ENCODE measurements at regions not wholly inside any gene's neighbourhood (a gene's known extent, or its start where the extent isn't known, plus 50 kb on each side); places are given as distances from the start of the nearest gene placed in this dataset.

DNA sequence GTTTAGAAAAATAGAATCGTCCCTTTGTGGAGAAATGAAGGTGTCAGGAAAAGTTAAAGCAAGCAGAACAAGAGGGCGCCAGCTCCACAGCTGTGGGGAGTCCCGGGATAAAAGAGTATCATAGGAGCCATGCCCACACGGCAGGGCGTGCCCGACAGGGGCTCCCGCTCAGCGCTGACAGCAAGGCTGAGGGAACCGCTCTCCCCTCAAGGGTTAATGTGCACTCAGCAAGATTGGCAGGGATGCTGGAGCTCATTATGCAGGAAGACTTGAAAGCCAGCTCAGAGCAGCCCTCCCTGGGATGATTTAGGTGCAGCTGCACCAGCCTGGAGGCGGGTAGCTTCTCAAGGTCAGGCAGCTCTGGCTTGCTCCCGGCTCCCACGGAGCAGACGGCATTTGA lies 500.2 kb downstream of the EIPR1 start:
- DNase-seq = no peak
- no peaks in the 10 kb centered on the region for H3K36me3 ChIP-seq
- no peak overlapping the region for H3K27ac ChIP-seq
- peaks cover 0 to 23% (median 0%) of the 10 kb centered on the region in 8 donors for H3K9me3 ChIP-seq
- 88 to 95% (median 90%) methylated on average over 13 of the region's 13 CpGs for WGBS, 5 donors
- no peak for TF ChIP-seq POLR2A (IDR thresholded peaks at IDR 0.05)
- TF ChIP-seq, protein P1, sequence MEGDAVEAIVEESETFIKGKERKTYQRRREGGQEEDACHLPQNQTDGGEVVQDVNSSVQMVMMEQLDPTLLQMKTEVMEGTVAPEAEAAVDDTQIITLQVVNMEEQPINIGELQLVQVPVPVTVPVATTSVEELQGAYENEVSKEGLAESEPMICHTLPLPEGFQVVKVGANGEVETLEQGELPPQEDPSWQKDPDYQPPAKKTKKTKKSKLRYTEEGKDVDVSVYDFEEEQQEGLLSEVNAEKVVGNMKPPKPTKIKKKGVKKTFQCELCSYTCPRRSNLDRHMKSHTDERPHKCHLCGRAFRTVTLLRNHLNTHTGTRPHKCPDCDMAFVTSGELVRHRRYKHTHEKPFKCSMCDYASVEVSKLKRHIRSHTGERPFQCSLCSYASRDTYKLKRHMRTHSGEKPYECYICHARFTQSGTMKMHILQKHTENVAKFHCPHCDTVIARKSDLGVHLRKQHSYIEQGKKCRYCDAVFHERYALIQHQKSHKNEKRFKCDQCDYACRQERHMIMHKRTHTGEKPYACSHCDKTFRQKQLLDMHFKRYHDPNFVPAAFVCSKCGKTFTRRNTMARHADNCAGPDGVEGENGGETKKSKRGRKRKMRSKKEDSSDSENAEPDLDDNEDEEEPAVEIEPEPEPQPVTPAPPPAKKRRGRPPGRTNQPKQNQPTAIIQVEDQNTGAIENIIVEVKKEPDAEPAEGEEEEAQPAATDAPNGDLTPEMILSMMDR (IDR thresholded peaks at IDR 0.05 in 8 of 11, conservative IDR thresholded peaks at IDR 0.05 in 3 of 11) = no peak
- TF ChIP-seq POLR2AphosphoS5 (IDR thresholded peaks at IDR 0.05) = no peak
- H3K27me3 ChIP-seq (replicated peaks in 1 of 7) = no peaks in the 10 kb centered on the region
- H3K4me3 ChIP-seq = no peak overlapping the region
- H3K4me1 ChIP-seq = peaks cover 0 to 18% (median 8%) of the 10 kb centered on the region in 6 donors
- intact Hi-C loops (cut with DNase I; ENCODE audit: low total_unique reads) = no loop called here

DNA sequence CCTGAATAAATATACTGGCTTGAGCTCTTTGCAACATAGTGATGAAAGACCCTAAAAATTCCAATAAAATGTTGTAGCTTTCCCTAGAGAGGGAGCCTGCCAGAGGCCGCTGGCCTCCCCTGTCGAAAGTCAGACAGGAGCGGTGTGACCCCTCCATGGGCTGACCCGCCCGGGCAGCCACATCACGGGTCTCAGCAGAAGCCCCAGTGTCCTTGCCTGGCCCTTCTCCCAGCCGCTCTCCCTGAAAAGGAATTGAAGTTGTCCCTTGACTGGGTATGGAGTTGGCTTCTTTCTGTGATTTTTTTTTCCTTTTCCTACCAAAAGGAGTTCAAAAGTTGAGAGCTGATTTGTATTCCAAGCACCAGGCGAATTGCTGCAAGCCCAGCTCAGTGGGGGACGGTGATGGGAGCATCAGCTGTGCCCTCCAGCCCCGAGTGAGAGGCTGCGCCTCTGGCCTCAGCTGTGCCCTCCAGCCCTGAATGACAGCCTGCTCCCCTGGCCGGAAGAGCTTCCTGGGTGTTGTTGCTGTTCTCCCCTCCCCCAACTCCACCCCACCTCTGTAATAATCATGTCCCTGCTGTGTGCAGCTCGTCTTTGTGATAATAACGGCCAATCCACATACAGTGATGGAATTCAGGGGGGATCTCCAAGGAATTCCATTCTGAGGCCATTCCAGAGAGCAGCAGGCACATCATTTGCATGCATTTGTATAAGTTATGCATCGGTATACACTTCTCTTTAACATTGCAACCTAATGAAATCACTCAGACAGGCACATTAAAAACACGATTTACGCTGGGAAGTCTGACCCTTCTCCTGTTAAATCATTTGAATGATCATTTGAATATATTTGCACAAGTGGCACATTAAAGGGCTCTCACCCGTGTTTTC lies 501.0 kb downstream of the EIPR1 start:
- WGBS, 5 donors = 74 to 86% (median 79%) methylated on average over 18 of the region's 18 CpGs
- Histone ChIP-seq H3K27me3 (replicated peaks in 1 of 7) (no peaks in the 10 kb centered on the region), H3K4me1 (peaks cover 0 to 18% (median 8%) of the 10 kb centered on the region in 6 donors), H3K9me3 (peaks cover 0 to 18% (median 0%) of the 10 kb centered on the region in 8 donors), H3K36me3 (no peaks in the 10 kb centered on the region), H3K27ac (no peak overlapping the region), H3K4me3 (no peak overlapping the region)
- no peak for DNase-seq
- intact Hi-C loops (cut with DNase I; ENCODE audit: low total_unique reads) = no loop called here
- TF ChIP-seq, protein P1 (IDR thresholded peaks at IDR 0.05 in 8 of 11, conservative IDR thresholded peaks at IDR 0.05 in 3 of 11) = no peak
- no peak for TF ChIP-seq POLR2A (IDR thresholded peaks at IDR 0.05)
- TF ChIP-seq POLR2AphosphoS5 (IDR thresholded peaks at IDR 0.05) = no peak

DNA sequence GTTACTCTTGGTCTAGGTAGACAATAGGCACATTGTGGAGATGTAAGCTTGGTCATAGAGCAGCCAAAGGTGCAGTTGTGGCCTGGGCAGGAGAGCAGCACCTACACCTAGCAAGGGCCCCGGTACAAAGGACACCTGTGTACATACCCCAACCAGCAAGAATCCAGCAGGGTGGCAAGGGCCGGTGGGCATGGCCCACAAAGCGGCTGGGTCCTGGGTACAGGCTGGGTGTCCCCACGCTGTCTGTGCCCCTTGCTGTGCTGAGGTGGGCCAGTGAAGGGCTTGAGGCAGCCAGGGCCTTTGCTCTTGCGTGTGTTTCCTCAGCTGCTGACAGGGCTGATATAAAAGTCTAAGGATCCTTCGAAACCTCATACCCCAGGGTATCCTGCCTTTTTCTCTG lies 501.8 kb downstream of the EIPR1 start:
- DNase-seq = no peak
- H3K36me3 ChIP-seq = no peaks in the 10 kb centered on the region
- whole genome bisulfite sequencing, 5 donors = 88 to 96% (median 91%) methylated on average over 3 to 6 of the region's 6 CpGs
- peaks cover 0 to 18% (median 0%) of the 10 kb centered on the region in 8 donors for H3K9me3 ChIP-seq
- intact Hi-C loops (cut with DNase I; ENCODE audit: low total_unique reads) = no loop called here
- no peak overlapping the region for H3K4me3 ChIP-seq
- TF ChIP-seq, protein P1 (IDR thresholded peaks at IDR 0.05 in 8 of 11, conservative IDR thresholded peaks at IDR 0.05 in 3 of 11) = no peak
- TF ChIP-seq POLR2A (IDR thresholded peaks at IDR 0.05) (no peak), POLR2AphosphoS5 (IDR thresholded peaks at IDR 0.05) (no peak)
- H3K27ac ChIP-seq = no peak overlapping the region
- peaks cover 0 to 16% (median 8%) of the 10 kb centered on the region in 6 donors for H3K4me1 ChIP-seq
- H3K27me3 ChIP-seq (replicated peaks in 1 of 7) = no peaks in the 10 kb centered on the region

DNA sequence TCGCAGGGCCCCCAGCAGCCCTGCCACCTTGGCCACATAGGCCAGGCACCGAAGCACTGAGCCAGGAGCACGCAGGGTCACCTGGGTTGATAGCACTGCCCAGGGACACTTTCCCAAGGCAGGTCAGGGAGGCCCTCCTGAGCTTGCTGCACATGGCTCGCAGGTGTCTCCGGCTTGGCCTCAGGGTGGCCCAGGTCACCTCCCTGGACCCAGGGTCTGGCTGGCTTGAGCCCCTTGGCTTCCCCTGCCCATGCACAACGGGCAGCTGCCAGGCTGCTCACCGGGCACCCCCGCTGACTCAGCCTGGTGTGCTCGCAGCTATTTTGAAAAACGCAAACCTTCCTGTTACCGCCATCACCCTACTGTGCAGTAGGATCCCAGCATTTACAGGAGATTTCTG lies 502.3 kb downstream of the EIPR1 start:
- no peak for DNase-seq
- WGBS, 5 donors = 90 to 95% (median 91%) methylated on average over 9 to 11 of the region's 11 CpGs
- H3K4me3 ChIP-seq = no peak overlapping the region
- peaks cover 0 to 18% (median 0%) of the 10 kb centered on the region in 8 donors for H3K9me3 ChIP-seq
- H3K27me3 ChIP-seq (replicated peaks in 1 of 7) = no peaks in the 10 kb centered on the region
- intact Hi-C loops (cut with DNase I; ENCODE audit: low total_unique reads) = no loop called here
- H3K27ac ChIP-seq = no peak overlapping the region
- H3K4me1 ChIP-seq = peaks cover 0 to 11% (median 7%) of the 10 kb centered on the region in 6 donors
- no peak for TF ChIP-seq POLR2AphosphoS5 (IDR thresholded peaks at IDR 0.05)
- TF ChIP-seq, protein P1 (IDR thresholded peaks at IDR 0.05 in 8 of 11, conservative IDR thresholded peaks at IDR 0.05 in 3 of 11) = no peak
- TF ChIP-seq POLR2A (IDR thresholded peaks at IDR 0.05) = no peak
- no peaks in the 10 kb centered on the region for H3K36me3 ChIP-seq

Measured in spleen (tissue), 11 donors.